ENCODE measurements at regions not wholly inside any gene's neighbourhood (a gene's known extent, or its start where the extent isn't known, plus 50 kb on each side); places are given as distances from the start of the nearest gene placed in this dataset.

GRCh38 chr2:173590276-173590861 lies 235.7 kb downstream of the CDCA7 start:
- peak; percentile 64 to 89 (median 79) for DNase-seq
- TF ChIP-seq CTCF (IDR thresholded peaks at IDR 0.05) = no peak
- no peak for TF ChIP-seq POLR2A (IDR thresholded peaks at IDR 0.05)
- H3K4me3 ChIP-seq = peak overlapping the region in 5 of 12 donors; percentile 5 to 25 (median 16)
- ATAC-seq = peak; percentile 94 to 99 (median 98)
- H3K9me3 ChIP-seq = peaks cover 0 to 18% (median 0%) of the 10 kb centered on the region in 12 donors
- intact Hi-C loops (cut with DNase I) = no loop called here
- no peaks in the 10 kb centered on the region for H3K36me3 ChIP-seq
- whole genome bisulfite sequencing, 4 donors = 24 to 32% (median 28%) methylated on average over 6 of the region's 6 CpGs
- peaks cover 0 to 15% (median 4%) of the 10 kb centered on the region in 12 donors for H3K4me1 ChIP-seq
- no peaks in the 10 kb centered on the region for H3K27me3 ChIP-seq
- peak overlapping the region in 9 of 12 donors; percentile 31 to 68 (median 51) for H3K27ac ChIP-seq

- H3K9me3 ChIP-seq = peaks cover 0 to 18% (median 0%) of the 10 kb centered on the region in 12 donors
- H3K4me3 ChIP-seq = no peak overlapping the region
- H3K27me3 ChIP-seq = no peaks in the 10 kb centered on the region
- H3K27ac ChIP-seq = no peak overlapping the region
- DNase-seq = no peak
- peaks cover 0 to 15% (median 4%) of the 10 kb centered on the region in 12 donors for H3K4me1 ChIP-seq
- ATAC-seq = no peak
- no peaks in the 10 kb centered on the region for H3K36me3 ChIP-seq
- intact Hi-C loops (cut with DNase I) = no loop called here
- TF ChIP-seq CTCF (IDR thresholded peaks at IDR 0.05) = no peak
- no peak for TF ChIP-seq POLR2A (IDR thresholded peaks at IDR 0.05)
These were observed 238.4 kb downstream of the CDCA7 start for GRCh38 chr2:173593109-173593508.

GRCh38 chr2:173596244-173596643 lies 241.6 kb downstream of the CDCA7 start:
- no peak for ATAC-seq
- H3K36me3 ChIP-seq = no peaks in the 10 kb centered on the region
- no peak for DNase-seq
- no peak for TF ChIP-seq POLR2A (IDR thresholded peaks at IDR 0.05)
- no peak for TF ChIP-seq CTCF (IDR thresholded peaks at IDR 0.05)
- H3K27ac ChIP-seq = no peak overlapping the region
- no peaks in the 10 kb centered on the region for H3K27me3 ChIP-seq
- peaks cover 0 to 15% (median 0%) of the 10 kb centered on the region in 12 donors for H3K9me3 ChIP-seq
- no peak overlapping the region for H3K4me3 ChIP-seq
- intact Hi-C loops (cut with DNase I) = no loop called here
- no peaks in the 10 kb centered on the region for H3K4me1 ChIP-seq

GRCh38 chr2:173598525-173598924 lies 243.9 kb downstream of the CDCA7 start:
- Histone ChIP-seq H3K9me3 (peaks cover 0 to 5% (median 0%) of the 10 kb centered on the region in 12 donors), H3K27ac (no peak overlapping the region), H3K36me3 (no peaks in the 10 kb centered on the region), H3K27me3 (no peaks in the 10 kb centered on the region), H3K4me3 (no peak overlapping the region), H3K4me1 (no peaks in the 10 kb centered on the region)
- DNase-seq = no peak
- TF ChIP-seq POLR2A (IDR thresholded peaks at IDR 0.05) (no peak), CTCF (IDR thresholded peaks at IDR 0.05) (no peak)
- no peak for ATAC-seq
- intact Hi-C loops (cut with DNase I) = no loop called here
